ENCODE measurements at regions not wholly inside any gene's neighbourhood (a gene's known extent, or its start where the extent isn't known, plus 50 kb on each side); places are given as distances from the start of the nearest gene placed in this dataset.

DNA sequence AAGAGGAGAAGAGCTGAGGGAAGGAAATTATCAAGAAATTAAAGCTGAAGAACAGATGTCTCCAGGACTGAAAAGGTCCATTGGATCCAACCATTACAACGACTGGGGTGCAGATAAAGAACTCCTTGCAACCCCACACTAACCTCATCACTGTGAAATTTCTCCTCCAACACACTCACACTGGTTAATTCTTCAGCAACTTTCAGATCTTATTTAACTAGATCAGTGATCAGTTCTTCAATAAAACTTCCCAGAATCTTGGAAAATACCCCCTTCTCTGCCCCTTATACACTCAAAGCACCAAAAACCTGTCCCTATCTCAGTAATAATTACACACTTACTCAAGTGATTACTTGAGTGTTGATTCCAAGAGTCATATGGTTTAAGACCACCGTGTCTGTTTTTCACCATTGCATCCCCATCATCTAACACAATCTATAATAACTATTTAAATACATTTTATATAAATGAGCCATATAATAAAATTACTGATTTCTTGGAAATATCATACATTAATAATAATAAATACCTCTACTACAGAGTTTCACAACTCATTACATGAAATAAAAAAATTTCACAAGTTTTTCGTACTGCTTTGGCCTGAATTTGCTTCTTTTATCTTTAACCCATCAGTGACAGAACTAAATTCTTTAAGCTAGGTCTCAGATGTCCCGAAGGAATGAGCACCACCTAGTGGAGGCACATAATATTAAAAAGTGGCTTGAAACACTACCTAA, 123.7 kb downstream of the MPP7 start:
- TF ChIP-seq GATA2 (IDR thresholded peaks at IDR 0.05; ENCODE audit: low read depth, low read length) (no peak), GATA3 (IDR thresholded peaks at IDR 0.05; ENCODE audit: low read depth, low read length) (0 out of 2 replicates have a peak, but pooled peaks have one; percentile 41)

- TF ChIP-seq GATA2 (IDR thresholded peaks at IDR 0.05; ENCODE audit: low read depth, low read length) (no peak), GATA3 (IDR thresholded peaks at IDR 0.05; ENCODE audit: low read depth, low read length) (no peak)
Observed at GRCh38 chr10:28177944-28178637, 124.8 kb downstream of the MPP7 start.

- TF ChIP-seq GATA2 (IDR thresholded peaks at IDR 0.05; ENCODE audit: low read depth, low read length) (no peak), GATA3 (IDR thresholded peaks at IDR 0.05; ENCODE audit: low read depth, low read length) (no peak)
Observed at GRCh38 chr10:28172223-28172610, 130.6 kb downstream of the MPP7 start.

DNA sequence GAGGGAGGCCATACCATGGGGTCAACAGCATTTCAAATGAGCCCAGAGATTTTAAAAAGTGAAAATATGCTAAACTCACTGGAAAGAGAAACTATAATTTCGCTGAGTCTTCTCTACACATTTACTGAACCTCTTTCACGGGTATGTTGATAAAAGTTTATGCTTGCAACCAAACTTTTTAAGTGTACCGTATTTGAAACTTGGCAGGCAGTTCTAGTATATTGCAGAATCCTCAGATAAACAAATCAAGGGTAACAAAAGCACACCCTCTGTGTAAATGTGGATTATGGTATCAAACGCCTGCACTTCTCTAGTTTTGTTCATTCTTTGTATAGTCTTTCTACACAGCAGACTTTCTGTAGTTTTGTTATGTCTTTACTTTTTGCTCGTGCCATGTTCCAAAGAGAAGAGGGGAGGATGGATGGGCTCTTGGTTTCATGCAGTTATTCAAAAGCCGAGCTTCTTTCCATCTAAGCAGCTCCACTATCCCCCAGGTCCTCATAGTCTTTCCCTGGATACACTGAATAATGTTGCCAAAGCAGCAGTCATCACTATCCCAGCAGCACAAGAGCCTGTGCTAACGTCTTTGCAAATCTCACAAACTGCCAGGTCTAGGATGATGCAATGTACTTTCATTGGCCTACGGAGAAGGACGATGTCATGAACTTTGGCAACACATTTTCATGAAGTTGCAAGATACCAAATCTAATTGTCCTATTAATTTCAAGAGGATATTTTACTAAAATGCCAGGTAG, 131.2 kb downstream of the MPP7 start:
- TF ChIP-seq GATA2 (IDR thresholded peaks at IDR 0.05; ENCODE audit: low read depth, low read length) (no peak), GATA3 (IDR thresholded peaks at IDR 0.05; ENCODE audit: low read depth, low read length) (no peak)

- TF ChIP-seq GATA2 (IDR thresholded peaks at IDR 0.05; ENCODE audit: low read depth, low read length) (no peak), GATA3 (IDR thresholded peaks at IDR 0.05; ENCODE audit: low read depth, low read length) (no peak)
Observed at GRCh38 chr10:28169525-28169924, 133.3 kb downstream of the MPP7 start.

DNA sequence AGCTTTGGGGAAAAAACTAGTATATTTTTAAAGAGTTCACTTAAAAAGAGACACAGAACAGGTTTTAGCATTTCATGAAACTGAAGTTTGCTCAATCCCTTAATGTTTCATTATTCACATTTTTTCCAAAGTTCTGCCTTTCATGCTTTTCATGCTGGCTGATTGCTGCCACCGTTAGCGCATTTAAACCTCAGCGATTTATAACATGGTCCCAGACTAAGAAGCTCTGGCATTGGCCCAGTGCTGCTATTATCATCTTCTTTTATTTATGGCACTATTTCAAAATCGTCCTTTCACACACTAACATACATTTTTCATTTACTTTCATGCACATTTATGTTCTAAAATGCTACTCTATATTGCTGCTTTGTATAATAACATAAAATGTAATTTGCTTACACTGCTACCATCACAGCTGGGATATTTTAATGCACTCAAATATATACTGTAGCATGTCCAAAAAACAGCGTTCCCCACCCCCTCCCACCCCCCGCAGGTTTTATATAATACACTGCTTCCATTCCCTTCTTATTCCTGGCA, 141.9 kb downstream of the MPP7 start:
- TF ChIP-seq GATA3 (IDR thresholded peaks at IDR 0.05; ENCODE audit: low read depth, low read length) (no peak), GATA2 (IDR thresholded peaks at IDR 0.05; ENCODE audit: low read depth, low read length) (no peak)

- TF ChIP-seq GATA2 (IDR thresholded peaks at IDR 0.05; ENCODE audit: low read depth, low read length) (no peak), GATA3 (IDR thresholded peaks at IDR 0.05; ENCODE audit: low read depth, low read length) (no peak)
Observed at GRCh38 chr10:28157379-28157778, 145.5 kb downstream of the MPP7 start.

- no peak for TF ChIP-seq GATA3 (IDR thresholded peaks at IDR 0.05; ENCODE audit: low read depth, low read length)
- TF ChIP-seq GATA2 (IDR thresholded peaks at IDR 0.05; ENCODE audit: low read depth, low read length): no peak
Observed at GRCh38 chr10:28155726-28156125, 147.1 kb downstream of the MPP7 start.

DNA sequence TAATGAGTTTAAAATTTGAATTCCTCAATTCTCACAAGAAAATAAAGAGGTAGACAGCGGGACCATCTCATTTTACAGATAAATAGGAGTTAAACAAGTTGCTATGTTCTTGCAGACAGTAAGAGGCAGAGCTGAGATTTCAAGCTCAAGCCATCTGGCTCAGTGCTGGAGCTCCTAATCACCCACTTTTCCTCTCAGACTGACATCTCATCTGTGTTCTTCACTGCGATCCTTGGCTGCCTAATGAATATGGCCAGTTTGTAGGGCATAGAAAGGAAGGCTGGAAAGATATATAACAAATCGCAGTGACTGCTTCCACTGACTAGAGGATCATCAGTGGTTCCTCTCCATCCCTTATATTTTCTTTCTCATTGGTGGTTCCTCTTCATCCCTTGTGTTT, 151.2 kb downstream of the MPP7 start:
- no peak for TF ChIP-seq GATA2 (IDR thresholded peaks at IDR 0.05; ENCODE audit: low read depth, low read length)
- no peak for TF ChIP-seq GATA3 (IDR thresholded peaks at IDR 0.05; ENCODE audit: low read depth, low read length)

GRCh38 chr10:28149746-28150145, 150.9 kb upstream of the ODAD2 start:
- TF ChIP-seq GATA3 (IDR thresholded peaks at IDR 0.05; ENCODE audit: low read depth, low read length): no peak
- TF ChIP-seq GATA2 (IDR thresholded peaks at IDR 0.05; ENCODE audit: low read depth, low read length): no peak

GRCh38 chr10:28147706-28148105, 148.8 kb upstream of the ODAD2 start:
- no peak for TF ChIP-seq GATA2 (IDR thresholded peaks at IDR 0.05; ENCODE audit: low read depth, low read length)
- TF ChIP-seq GATA3 (IDR thresholded peaks at IDR 0.05; ENCODE audit: low read depth, low read length): no peak

- TF ChIP-seq GATA3 (IDR thresholded peaks at IDR 0.05; ENCODE audit: low read depth, low read length): no peak
- TF ChIP-seq GATA2 (IDR thresholded peaks at IDR 0.05; ENCODE audit: low read depth, low read length): no peak
Observed at GRCh38 chr10:28139138-28139537, 140.3 kb upstream of the ODAD2 start.

DNA sequence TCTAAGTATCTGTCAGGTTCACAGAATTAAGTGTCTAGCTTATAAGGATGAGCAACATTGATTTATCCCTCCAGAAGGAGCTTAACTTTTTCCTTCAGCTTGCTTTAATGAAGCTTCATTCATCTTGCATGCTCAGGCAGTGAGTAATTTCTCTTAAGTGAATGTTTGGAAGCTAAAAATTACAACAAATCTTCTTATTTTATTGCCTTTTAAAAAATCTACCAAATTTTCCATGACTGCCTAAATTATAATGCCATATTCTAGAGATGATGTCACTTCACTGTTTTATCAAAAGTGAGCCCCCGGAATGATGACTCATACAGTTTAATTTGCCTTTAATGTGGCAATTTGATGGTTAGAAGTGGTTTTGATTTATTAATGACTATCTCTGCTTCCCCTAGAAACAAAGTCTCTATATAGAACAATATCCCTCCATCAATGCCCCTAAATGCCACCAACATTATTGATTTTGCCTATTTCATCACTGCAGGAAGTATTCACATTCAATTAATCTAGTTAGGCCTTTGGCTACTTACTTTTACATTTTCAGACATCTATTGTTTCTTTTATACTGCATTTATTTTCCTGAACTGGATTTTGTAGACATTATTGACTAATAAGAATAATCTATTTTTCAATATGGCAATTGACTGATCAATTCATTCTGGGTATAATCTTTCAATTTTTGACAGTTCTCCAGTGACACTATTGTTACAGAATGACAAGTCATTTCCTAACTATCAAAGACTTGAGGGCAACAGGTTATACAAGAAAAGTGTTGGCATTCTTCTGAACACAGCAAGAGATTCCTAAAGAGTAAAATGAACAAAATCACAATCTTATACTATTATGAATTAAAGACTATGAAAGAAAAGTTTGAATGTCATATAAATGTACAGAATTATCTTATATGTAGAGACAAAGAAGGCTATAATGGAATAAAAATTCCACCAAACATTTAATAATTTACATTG, 139.3 kb upstream of the ODAD2 start:
- TF ChIP-seq GATA3 (IDR thresholded peaks at IDR 0.05; ENCODE audit: low read depth, low read length) (no peak), GATA2 (IDR thresholded peaks at IDR 0.05; ENCODE audit: low read depth, low read length) (no peak)
